ENCODE measurements at regions not wholly inside any gene's neighbourhood (a gene's known extent, or its start where the extent isn't known, plus 50 kb on each side); places are given as distances from the start of the nearest gene placed in this dataset.

- no peaks in the 10 kb centered on the region for H3K36me3 Mint-ChIP-seq (ENCODE audit: low read depth)
- peaks cover 7% of the 10 kb centered on the region for H3K9me3 Mint-ChIP-seq
- H3K4me3 Mint-ChIP-seq, result no peak overlapping the region
- H3K27ac Mint-ChIP-seq, result no peak overlapping the region
- H3K27me3 Mint-ChIP-seq, result no peaks in the 10 kb centered on the region
- H3K4me1 Mint-ChIP-seq, result no peaks in the 10 kb centered on the region
- no peak for DNase-seq
- ATAC-seq, result no peak
These were observed 131.2 kb upstream of the PDE3A start for GRCh38 chr12:20237091-20237490.

DNA sequence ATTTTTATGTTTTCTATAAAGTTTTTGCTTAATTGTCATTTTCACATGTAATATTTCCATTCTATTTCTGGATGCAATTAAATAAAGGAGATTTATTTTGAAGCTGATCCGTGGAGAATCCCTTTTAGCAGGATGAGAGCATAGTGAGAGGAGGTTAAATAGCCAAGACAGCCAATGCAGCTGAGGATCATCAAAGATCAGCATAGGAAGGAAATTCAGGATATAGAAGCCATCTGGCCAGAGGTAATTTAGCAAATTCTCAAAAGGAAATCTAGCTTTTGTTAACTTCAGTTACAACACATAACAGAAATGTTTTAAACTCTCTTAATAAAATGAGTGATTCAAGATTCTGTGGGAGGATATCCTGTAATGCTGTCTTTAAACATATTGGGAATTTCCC lies 122.8 kb upstream of the PDE3A start:
- ATAC-seq (no peak), DNase-seq (no peak)
- Mint-ChIP-seq H3K27me3 (no peaks in the 10 kb centered on the region), H3K4me3 (no peak overlapping the region), H3K36me3 (ENCODE audit: low read depth) (no peaks in the 10 kb centered on the region), H3K4me1 (no peaks in the 10 kb centered on the region), H3K9me3 (peaks cover 15% of the 10 kb centered on the region), H3K27ac (no peak overlapping the region)

- H3K4me1 Mint-ChIP-seq, result no peaks in the 10 kb centered on the region
- DNase-seq (no peak), ATAC-seq (no peak)
- H3K36me3 Mint-ChIP-seq (ENCODE audit: low read depth), result no peaks in the 10 kb centered on the region
- H3K27ac Mint-ChIP-seq, result no peak overlapping the region
- no peak overlapping the region for H3K4me3 Mint-ChIP-seq
- no peaks in the 10 kb centered on the region for H3K27me3 Mint-ChIP-seq
- peaks cover 18% of the 10 kb centered on the region for H3K9me3 Mint-ChIP-seq
These were observed 119.7 kb upstream of the PDE3A start for GRCh38 chr12:20248646-20249045.

DNA sequence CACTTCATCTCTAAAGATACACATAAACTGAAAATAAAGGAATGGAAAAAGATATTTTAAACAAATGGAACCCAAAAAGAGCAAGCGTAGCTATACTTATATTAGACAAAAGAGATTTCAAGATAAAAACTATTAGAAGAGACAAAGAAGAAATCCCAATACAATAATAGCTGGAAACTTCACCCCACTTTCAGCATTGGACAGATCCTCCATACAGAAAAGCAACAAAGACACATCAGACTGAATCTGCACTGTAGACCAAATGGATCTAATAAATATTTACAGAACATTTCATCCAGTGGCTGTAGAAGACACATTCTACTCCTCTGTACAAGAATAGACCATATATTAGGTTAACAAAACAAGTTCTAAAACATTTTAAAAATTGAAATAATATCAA lies 117.6 kb upstream of the PDE3A start:
- Mint-ChIP-seq H3K4me3 (no peak overlapping the region), H3K4me1 (no peaks in the 10 kb centered on the region), H3K9me3 (peaks cover 18% of the 10 kb centered on the region), H3K27me3 (no peaks in the 10 kb centered on the region), H3K36me3 (ENCODE audit: low read depth) (no peaks in the 10 kb centered on the region), H3K27ac (no peak overlapping the region)
- DNase-seq (no peak), ATAC-seq (no peak)

DNA sequence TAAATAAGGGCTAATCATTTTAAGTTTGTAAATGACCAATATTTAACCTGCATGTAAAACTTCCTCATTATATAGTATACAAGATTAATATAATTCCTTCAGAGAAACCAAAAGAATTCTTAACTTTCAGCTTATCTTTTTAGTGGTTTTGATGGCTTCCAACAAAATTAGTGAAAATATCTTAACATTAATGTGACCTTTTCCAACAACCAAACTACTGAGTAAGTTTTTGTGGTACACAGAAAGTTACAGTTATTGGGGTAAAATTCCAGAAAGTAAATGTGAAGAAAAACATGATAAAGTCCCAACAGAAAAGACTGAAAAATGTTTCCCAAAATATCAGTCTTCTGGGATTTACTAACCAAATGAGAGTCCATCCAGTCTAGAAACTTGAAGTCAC lies 111.0 kb upstream of the PDE3A start:
- no peak for ATAC-seq
- Mint-ChIP-seq H3K27ac (no peak overlapping the region), H3K36me3 (ENCODE audit: low read depth) (no peaks in the 10 kb centered on the region), H3K9me3 (no peaks in the 10 kb centered on the region), H3K4me3 (no peak overlapping the region), H3K27me3 (no peaks in the 10 kb centered on the region), H3K4me1 (no peaks in the 10 kb centered on the region)
- no peak for DNase-seq

GRCh38 chr12:20259786-20260185 lies 108.6 kb upstream of the PDE3A start:
- Mint-ChIP-seq H3K9me3 (no peaks in the 10 kb centered on the region), H3K36me3 (ENCODE audit: low read depth) (no peaks in the 10 kb centered on the region)
- ATAC-seq, result no peak

GRCh38 chr12:20260851-20261250 lies 107.5 kb upstream of the PDE3A start:
- H3K4me1 Mint-ChIP-seq, result no peaks in the 10 kb centered on the region
- H3K9me3 Mint-ChIP-seq, result no peaks in the 10 kb centered on the region
- ATAC-seq (no peak), DNase-seq (no peak)
- H3K27me3 Mint-ChIP-seq, result no peaks in the 10 kb centered on the region
- H3K36me3 Mint-ChIP-seq (ENCODE audit: low read depth), result no peaks in the 10 kb centered on the region
- no peak overlapping the region for H3K27ac Mint-ChIP-seq
- no peak overlapping the region for H3K4me3 Mint-ChIP-seq

More at GRCh38 chr12:20259786-20260185, 108.6 kb upstream of the PDE3A start:
- Mint-ChIP-seq H3K27ac (no peak overlapping the region), H3K4me3 (no peak overlapping the region), H3K4me1 (no peaks in the 10 kb centered on the region), H3K27me3 (no peaks in the 10 kb centered on the region)
- DNase-seq, result no peak

DNA sequence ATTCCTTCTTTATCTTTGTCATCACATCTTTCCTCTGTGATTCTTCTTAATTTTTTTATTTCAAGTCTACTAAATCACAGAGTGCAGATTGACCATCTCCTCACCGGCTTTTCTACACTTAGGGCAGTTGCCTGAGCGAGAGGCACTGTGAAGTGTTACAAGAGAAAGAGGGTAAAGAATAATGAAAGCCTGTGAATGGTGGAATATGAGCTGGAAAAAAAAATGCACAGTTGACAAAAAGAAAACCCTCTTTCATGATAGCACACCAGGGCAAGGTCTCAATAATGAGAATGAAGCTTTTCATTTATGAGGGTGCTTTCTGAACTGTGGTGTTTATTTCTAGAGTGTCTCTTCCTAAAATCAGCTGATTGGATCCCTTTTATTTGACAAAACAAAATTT lies 106.2 kb upstream of the PDE3A start:
- no peaks in the 10 kb centered on the region for H3K27me3 Mint-ChIP-seq
- no peaks in the 10 kb centered on the region for H3K9me3 Mint-ChIP-seq
- no peaks in the 10 kb centered on the region for H3K36me3 Mint-ChIP-seq (ENCODE audit: low read depth)
- no peak for ATAC-seq
- DNase-seq, result no peak
- no peaks in the 10 kb centered on the region for H3K4me1 Mint-ChIP-seq
- H3K27ac Mint-ChIP-seq, result no peak overlapping the region
- H3K4me3 Mint-ChIP-seq, result no peak overlapping the region

DNA sequence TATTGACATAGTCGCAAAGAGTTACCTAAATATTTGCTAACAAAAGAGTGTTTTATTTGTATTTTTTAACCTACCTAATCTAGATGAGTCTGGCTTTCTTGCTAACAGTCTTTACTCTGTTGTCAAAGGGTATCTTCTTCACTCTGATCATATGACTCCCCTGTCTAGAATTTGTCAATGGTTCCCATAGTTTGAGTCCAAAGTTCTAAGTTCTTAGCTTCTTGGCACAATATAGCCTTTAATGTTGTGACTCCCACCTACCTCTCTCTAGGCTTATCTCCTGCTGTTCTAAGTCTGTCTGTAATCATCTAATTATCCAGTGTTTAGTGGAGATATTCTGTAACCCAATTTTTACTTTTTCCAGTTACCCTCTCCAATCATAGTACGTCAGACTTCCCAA lies 104.3 kb upstream of the PDE3A start:
- Mint-ChIP-seq H3K36me3 (ENCODE audit: low read depth) (no peaks in the 10 kb centered on the region), H3K27me3 (no peaks in the 10 kb centered on the region), H3K9me3 (no peaks in the 10 kb centered on the region), H3K27ac (no peak overlapping the region), H3K4me1 (no peaks in the 10 kb centered on the region), H3K4me3 (no peak overlapping the region)
- DNase-seq (no peak), ATAC-seq (no peak)

DNA sequence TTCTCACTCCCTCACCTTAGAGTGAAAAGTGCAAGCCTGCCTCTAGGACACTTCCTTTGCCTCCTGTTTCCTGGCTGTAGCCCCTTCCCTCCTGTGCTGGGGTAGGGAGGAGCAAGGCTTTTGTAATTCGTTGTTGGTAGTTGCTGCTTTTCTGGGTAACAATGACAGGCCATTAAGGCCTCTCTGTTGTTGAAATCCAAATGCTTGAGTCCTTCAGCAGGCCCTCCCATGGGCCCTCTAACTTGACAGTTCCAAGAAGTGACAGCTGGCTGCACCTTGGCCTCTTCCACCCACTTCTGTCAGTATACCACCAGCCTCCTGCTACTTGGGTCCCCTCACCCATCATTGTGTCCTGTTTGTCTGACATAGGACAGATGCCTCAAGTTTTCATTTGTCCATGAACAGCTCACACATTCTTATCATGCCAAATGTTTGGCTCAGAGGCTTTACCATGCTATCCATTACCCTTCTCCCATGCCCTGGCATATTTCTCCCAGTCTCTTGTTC lies 103.7 kb upstream of the PDE3A start:
- DNase-seq (no peak), ATAC-seq (no peak)
- Mint-ChIP-seq H3K27me3 (no peaks in the 10 kb centered on the region), H3K36me3 (ENCODE audit: low read depth) (no peaks in the 10 kb centered on the region), H3K4me1 (no peaks in the 10 kb centered on the region), H3K9me3 (no peaks in the 10 kb centered on the region), H3K27ac (no peak overlapping the region), H3K4me3 (no peak overlapping the region)

GRCh38 chr12:20268121-20268732 lies 100.1 kb upstream of the PDE3A start:
- ATAC-seq, result no peak
- no peak overlapping the region for H3K27ac Mint-ChIP-seq
- H3K4me3 Mint-ChIP-seq, result no peak overlapping the region
- no peaks in the 10 kb centered on the region for H3K27me3 Mint-ChIP-seq
- DNase-seq, result no peak
- H3K36me3 Mint-ChIP-seq (ENCODE audit: low read depth), result no peaks in the 10 kb centered on the region
- no peaks in the 10 kb centered on the region for H3K9me3 Mint-ChIP-seq
- no peaks in the 10 kb centered on the region for H3K4me1 Mint-ChIP-seq

DNA sequence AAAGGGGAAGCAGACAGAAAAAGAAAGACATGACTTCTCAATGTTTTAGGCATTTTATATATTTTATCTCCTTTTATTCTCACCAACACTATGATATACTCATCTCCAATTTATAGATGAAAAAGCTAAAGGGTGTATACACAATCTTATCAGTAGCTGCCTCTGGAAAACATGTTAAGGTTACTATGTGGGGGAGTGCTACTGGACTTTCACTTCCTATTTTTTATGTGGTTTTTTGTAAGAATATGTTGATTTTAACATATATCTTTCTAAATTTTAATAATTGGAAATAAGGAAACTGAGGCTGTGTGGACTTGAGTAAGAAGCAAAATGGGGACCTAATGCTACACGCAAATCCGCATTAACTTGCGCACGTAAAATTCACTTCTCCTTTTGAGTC lies 99.6 kb upstream of the PDE3A start:
- no peak for ATAC-seq
- H3K27ac Mint-ChIP-seq, result no peak overlapping the region
- DNase-seq, result no peak
- H3K9me3 Mint-ChIP-seq, result no peaks in the 10 kb centered on the region
- H3K4me3 Mint-ChIP-seq, result no peak overlapping the region
- no peaks in the 10 kb centered on the region for H3K4me1 Mint-ChIP-seq
- no peaks in the 10 kb centered on the region for H3K36me3 Mint-ChIP-seq (ENCODE audit: low read depth)
- H3K27me3 Mint-ChIP-seq, result no peaks in the 10 kb centered on the region

DNA sequence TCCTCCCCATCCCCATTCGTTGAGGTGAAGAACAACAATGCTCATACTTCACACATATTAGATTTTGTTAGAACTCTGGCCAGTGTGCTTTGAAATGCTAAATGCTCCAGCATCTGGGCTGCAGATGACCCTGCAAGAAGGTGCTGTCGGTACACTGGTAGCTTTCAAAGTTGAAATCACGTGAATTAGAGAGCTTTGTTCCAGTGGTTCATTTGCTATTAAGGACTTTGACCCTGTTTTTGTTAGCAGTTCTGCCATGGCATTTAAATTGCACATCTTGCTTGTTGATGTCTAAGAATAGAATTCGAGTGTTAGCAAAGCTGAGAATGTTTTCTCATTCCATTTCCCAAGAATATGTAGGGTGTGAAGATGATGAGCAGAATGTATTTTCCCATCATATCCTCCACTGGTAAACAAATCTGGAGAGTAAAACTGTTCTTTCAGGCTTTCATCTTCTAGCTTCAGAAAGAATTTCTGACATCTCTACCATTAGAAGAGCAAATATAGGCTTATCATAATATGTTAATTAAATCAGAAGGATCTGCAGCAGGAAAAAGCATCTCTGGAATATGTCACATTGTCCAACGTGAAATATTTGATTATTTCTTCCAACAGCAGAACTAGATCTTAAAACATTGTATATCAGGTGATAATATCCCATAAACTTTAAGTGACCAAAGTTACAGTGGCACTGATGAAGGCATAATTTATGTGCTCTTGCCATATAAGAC lies 98.8 kb upstream of the PDE3A start:
- Mint-ChIP-seq H3K9me3 (no peaks in the 10 kb centered on the region), H3K4me3 (no peak overlapping the region), H3K4me1 (no peaks in the 10 kb centered on the region), H3K36me3 (ENCODE audit: low read depth) (no peaks in the 10 kb centered on the region), H3K27ac (no peak overlapping the region), H3K27me3 (no peaks in the 10 kb centered on the region)
- DNase-seq (no peak), ATAC-seq (no peak)

DNA sequence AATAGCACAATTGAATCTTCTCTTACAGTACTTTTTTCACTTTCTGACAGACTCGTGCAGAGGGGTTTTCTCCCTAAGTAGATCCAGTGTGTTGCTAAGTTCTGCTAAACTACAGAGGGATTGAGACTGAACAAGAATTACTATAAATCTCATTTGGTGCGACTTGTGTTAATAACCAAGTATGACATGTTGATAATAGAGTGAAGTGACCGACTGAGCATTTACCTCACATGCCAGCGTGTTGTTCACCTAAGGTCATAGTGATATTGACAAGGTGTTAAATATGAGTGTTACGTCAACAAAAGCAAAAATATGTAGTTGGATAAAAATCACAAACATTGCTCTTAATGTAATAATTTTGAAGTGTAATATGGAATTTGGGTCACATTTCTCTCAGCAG lies 97.8 kb upstream of the PDE3A start:
- DNase-seq (no peak), ATAC-seq (no peak)
- Mint-ChIP-seq H3K4me1 (no peaks in the 10 kb centered on the region), H3K9me3 (no peaks in the 10 kb centered on the region), H3K4me3 (no peak overlapping the region), H3K27ac (no peak overlapping the region), H3K36me3 (ENCODE audit: low read depth) (no peaks in the 10 kb centered on the region), H3K27me3 (no peaks in the 10 kb centered on the region)

GRCh38 chr12:20272161-20272560 lies 96.2 kb upstream of the PDE3A start:
- no peaks in the 10 kb centered on the region for H3K27me3 Mint-ChIP-seq
- H3K36me3 Mint-ChIP-seq (ENCODE audit: low read depth), result no peaks in the 10 kb centered on the region
- ATAC-seq, result no peak
- H3K9me3 Mint-ChIP-seq, result no peaks in the 10 kb centered on the region
- no peak for DNase-seq
- no peak overlapping the region for H3K27ac Mint-ChIP-seq
- H3K4me3 Mint-ChIP-seq, result no peak overlapping the region
- H3K4me1 Mint-ChIP-seq, result no peaks in the 10 kb centered on the region
